MCF 10A (cell line): ENCODE measurements at regions not wholly inside any gene's neighbourhood (a gene's known extent, or its start where the extent isn't known, plus 50 kb on each side); places are given as distances from the start of the nearest gene placed in this dataset.
A peak's percentile ranks its signal among the peaks of the same experiment; 100 is the strongest.

Source experiments
- BruUV-seq: library from RNA; stranded (reverse); fragments of 400-500 nt; replicated peaks from 2 replicates; lab custom pipeline; 2021; lab: Mats Ljungman, UMichigan
- CTCF ChIA-PET: fragments of 300-600 bp; sonication (Branson Sonifier 250); formaldehyde crosslinking; extraction: SDS; loops from one replicate; lab custom pipeline; 2021; ENCODE audit warnings: antibody characterized with exemption, inconsistent platforms; lab: Yijun Ruan, JAX
- POLR2A ChIA-PET: fragments of 300-600, 350-650 bp; sonication (Branson Sonifier 250); formaldehyde crosslinking; extraction: SDS; loops from one replicate; lab custom pipeline; 2020; ENCODE audit warnings: antibody characterized with exemption, inconsistent platforms; lab: Yijun Ruan, JAX
- DNase-seq: peaks from one replicate; pipeline ENCODE4 v3.0.0-alpha.2; 2018; ENCODE audit not compliant: unreplicated experiment
- H3K27ac Mint-ChIP-seq: one replicate; pipeline ENCODE4 v1.8.0; 2022; ENCODE audit warnings: mild to moderate bottlenecking, low read depth, mixed read lengths; ENCODE audit not compliant: unreplicated experiment
- H3K27me3 Mint-ChIP-seq: one replicate; pipeline ENCODE4 v1.8.0; 2022; ENCODE audit warnings: mixed read lengths; ENCODE audit not compliant: insufficient read depth, unreplicated experiment
- H3K36me3 Mint-ChIP-seq: one replicate; pipeline ENCODE4 v1.8.0; 2022; ENCODE audit warnings: mild to moderate bottlenecking, moderate library complexity, mixed read lengths; ENCODE audit not compliant: insufficient read depth, unreplicated experiment
- H3K4me1 Mint-ChIP-seq: one replicate; pipeline ENCODE4 v1.8.0; 2022; ENCODE audit warnings: mixed read lengths; ENCODE audit not compliant: insufficient read depth, unreplicated experiment
- H3K4me3 Mint-ChIP-seq: one replicate; pipeline ENCODE4 v1.8.0; 2022; ENCODE audit warnings: mild to moderate bottlenecking, moderate library complexity, mixed read lengths; ENCODE audit not compliant: unreplicated experiment
- H3K9me3 Mint-ChIP-seq: one replicate; pipeline ENCODE4 v1.8.0; 2022; ENCODE audit warnings: mixed read lengths; ENCODE audit not compliant: unreplicated experiment
- CTCF ChIP-seq: fragments of 200-600 bp; IDR thresholded peaks from one replicate; pipeline ENCODE4 v1.8.0; 2022; ENCODE audit warnings: antibody characterized with exemption, mild to moderate bottlenecking; ENCODE audit not compliant: unreplicated experiment
- intact Hi-C: fragments of 100-400 bp; cut with micrococcal nuclease; formaldehyde crosslinking; loops from 2 replicates; pipeline ENCODE4 v1.14.1; 2022

GRCh38 chr3:5479229-5479799 lies 291.8 kb downstream of the EDEM1 start:
- no peaks in the 10 kb centered on the region for H3K9me3 Mint-ChIP-seq
- TF ChIP-seq CTCF: no peak
- BruUV-seq: no TSS peak
- no peak overlapping the region for H3K27ac Mint-ChIP-seq
- DNase-seq: peak; percentile 43
- no peaks in the 10 kb centered on the region for H3K36me3 Mint-ChIP-seq
- no peaks in the 10 kb centered on the region for H3K4me1 Mint-ChIP-seq
- POLR2A ChIA-PET: no interaction called here
- CTCF ChIA-PET: interaction anchor here (0.6 kb wide), 1 partner anchor 63 kb away, joined by 3 read pairs; no protein-coding TSS in a partner anchor
- H3K27me3 Mint-ChIP-seq: no peaks in the 10 kb centered on the region
- H3K4me3 Mint-ChIP-seq: no peak overlapping the region
- intact Hi-C loops: no loop called here

- CTCF ChIA-PET: interaction anchor here (0.6 kb wide), 1 partner anchor 64 kb away, joined by 3 read pairs; no protein-coding TSS in a partner anchor
- POLR2A ChIA-PET: no interaction called here
- DNase-seq: no peak
- Mint-ChIP-seq H3K4me3 (no peak overlapping the region), H3K27me3 (no peaks in the 10 kb centered on the region), H3K9me3 (no peaks in the 10 kb centered on the region), H3K27ac (no peak overlapping the region), H3K4me1 (no peaks in the 10 kb centered on the region), H3K36me3 (no peaks in the 10 kb centered on the region)
- BruUV-seq: no TSS peak
- TF ChIP-seq CTCF: no peak
- intact Hi-C loops: no loop called here
Measured at GRCh38 chr3:5480190-5480589, 292.7 kb downstream of the EDEM1 start.

- H3K4me3 Mint-ChIP-seq: no peak overlapping the region
- no peaks in the 10 kb centered on the region for H3K36me3 Mint-ChIP-seq
- no peaks in the 10 kb centered on the region for H3K27me3 Mint-ChIP-seq
- H3K9me3 Mint-ChIP-seq: no peaks in the 10 kb centered on the region
- BruUV-seq: no TSS peak
- DNase-seq: no peak
- TF ChIP-seq CTCF: no peak
- no peak overlapping the region for H3K27ac Mint-ChIP-seq
- H3K4me1 Mint-ChIP-seq: no peaks in the 10 kb centered on the region
- ChIA-PET POLR2A (no interaction called here), CTCF (no interaction called here)
- intact Hi-C loops: no loop called here
Measured at GRCh38 chr3:5485427-5485826, 297.9 kb downstream of the EDEM1 start.

- H3K27ac Mint-ChIP-seq: no peak overlapping the region
- no TSS peak for BruUV-seq
- no peaks in the 10 kb centered on the region for H3K4me1 Mint-ChIP-seq
- no peak for TF ChIP-seq CTCF
- H3K9me3 Mint-ChIP-seq: no peaks in the 10 kb centered on the region
- no peaks in the 10 kb centered on the region for H3K27me3 Mint-ChIP-seq
- DNase-seq: no peak
- ChIA-PET POLR2A (no interaction called here), CTCF (no interaction called here)
- no peaks in the 10 kb centered on the region for H3K36me3 Mint-ChIP-seq
- H3K4me3 Mint-ChIP-seq: no peak overlapping the region
- intact Hi-C loops: no loop called here
Measured at GRCh38 chr3:5488771-5489170, 301.3 kb downstream of the EDEM1 start.
